Daoy (cell line): ENCODE measurements at regions not wholly inside any gene's neighbourhood (a gene's known extent, or its start where the extent isn't known, plus 50 kb on each side); places are given as distances from the start of the nearest gene placed in this dataset.
"Not testable (repeated sequence)": the region's sequence is repeated elsewhere in the genome, so short reads cannot be mapped to it uniquely, and the experiment has no call there.

Experiments
- DNase-seq: peaks from one replicate; pipeline ENCODE4 v3.0.0-alpha.2; 2015; ENCODE audit warnings: low read depth

DNA sequence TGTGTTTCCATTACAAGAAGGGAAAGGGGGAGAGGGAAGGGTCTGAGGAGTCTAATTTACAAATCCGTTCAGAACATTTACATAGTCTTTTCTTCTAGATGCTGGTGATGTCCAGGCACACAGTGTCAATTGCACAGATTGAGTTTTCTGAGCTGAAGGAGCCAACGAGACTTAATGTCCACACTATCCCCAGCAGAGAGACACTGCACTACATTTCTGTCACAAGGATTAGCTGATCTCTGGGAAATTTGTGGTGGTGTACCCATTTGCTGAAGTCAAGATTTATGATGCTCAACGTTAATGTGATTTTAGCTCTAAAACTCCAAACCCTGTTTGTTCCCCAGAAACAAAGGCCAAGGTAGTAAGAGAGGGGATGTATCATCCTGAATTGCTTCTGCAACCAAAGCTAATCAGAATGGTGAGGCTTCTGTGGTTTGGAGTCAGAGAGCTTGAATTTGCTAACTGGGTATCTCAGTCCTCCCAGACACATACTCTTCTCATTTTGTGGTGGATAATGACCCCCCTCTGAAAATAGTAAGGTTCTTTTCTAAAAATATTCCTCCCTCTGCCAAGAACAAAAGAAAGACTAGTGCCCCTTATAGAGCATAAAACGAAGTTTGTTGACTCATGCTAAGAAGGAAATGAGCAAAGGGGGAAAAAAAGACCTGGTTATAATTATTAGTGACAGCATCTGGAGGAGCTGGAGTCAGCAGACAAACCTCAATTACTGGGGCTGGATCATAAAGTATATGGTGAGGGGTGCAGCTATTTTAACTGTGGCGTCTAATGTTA is 416.9 kb downstream of the PSAT1 start:
- DNase-seq = peak; percentile 62

DNA sequence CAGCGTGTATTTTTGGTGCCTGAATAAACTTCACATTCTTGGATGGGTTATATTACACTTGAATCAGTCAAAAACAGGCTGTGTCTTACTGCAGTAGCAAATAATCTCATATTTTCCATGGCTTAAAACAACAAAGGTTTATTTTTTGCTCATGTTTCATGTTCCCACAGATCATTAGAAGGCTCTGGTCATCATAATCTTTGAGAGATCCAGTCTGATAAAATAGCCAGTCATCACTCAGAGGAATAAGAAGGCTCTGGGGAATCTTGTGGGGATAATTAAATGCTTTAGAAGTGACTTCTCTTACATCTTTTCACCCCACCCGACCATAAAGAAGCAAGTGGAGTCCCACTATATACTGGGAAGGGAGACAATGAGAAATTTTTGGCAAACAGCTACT is 417.7 kb downstream of the PSAT1 start:
- peak; percentile 35 for DNase-seq

DNA sequence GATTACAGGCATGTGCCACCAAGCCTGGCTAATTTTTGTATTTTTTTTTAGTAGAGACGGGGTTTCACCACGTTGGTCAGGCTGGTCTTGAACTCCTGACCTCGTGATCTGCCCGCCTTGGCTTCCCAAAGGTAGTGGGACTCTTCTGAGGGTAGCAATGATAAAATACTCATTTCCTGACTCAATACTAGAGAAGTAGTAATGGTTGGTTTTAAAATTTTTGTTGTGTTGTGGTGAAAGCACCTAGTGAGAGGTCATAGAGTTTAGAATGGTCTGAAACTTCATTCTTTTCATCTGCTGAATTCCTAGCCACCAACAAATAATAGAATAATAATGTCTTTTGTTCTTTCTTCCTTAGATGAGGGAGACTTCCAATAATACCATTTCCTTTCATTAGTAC is 422.1 kb downstream of the PSAT1 start:
- DNase-seq = not testable (repeated sequence)

DNA sequence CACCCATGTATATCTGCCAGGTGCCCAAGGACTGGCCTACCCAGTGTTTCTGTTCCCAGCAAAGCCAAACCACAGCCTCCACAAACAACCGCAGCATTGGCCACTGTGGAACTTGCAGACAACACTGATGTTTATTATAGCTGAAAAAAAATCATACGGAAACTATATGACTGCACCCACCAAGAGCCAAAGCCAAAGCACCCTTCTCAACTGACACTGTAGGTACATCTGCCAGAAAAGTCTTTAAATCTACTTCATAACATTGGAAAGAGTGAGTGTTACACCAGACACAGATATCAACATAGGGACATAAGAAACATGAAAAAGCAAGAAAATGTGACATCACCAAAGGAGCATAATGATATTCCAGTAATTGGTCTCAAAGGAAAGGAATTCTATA is 428.0 kb downstream of the PSAT1 start:
- DNase-seq = no peak

DNA sequence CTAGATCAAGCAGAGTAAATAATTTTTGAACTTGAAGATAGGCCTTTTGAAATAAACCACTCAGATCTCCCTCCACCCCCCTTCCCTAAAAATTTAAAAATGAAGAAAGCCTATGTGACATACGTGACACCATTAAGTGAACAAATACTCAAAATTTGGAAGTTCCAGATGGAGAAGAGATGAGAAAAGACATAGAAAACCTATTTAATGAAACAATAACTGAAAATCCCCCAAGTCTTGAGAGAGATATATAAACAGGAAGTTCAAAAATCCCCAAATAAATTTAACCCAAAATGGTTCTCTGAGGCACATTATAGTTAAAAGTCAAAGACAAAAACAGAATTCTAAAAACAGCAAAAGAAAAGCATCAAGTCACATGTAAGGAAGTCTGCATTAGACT is 428.6 kb downstream of the PSAT1 start:
- DNase-seq = no peak

DNA sequence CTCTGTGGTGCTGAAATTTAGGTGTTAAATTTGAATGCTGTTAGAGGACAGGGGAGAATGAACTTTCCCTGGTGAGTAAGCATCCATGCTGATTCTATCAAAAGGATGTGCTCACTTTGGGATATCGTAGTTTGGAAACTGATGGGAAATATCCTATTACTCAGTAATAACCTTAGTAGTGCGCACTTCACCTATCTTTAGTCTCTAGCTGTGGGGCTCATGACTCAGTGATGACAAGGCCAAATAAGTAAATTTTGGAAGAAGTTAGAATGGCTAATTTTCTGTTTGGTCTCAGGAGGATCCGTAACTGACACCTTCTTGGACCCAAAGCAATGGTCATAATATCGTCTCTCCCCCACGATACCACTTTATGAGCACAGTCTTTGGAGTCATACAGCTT is 448.4 kb downstream of the PSAT1 start:
- peak; percentile 16 for DNase-seq

DNA sequence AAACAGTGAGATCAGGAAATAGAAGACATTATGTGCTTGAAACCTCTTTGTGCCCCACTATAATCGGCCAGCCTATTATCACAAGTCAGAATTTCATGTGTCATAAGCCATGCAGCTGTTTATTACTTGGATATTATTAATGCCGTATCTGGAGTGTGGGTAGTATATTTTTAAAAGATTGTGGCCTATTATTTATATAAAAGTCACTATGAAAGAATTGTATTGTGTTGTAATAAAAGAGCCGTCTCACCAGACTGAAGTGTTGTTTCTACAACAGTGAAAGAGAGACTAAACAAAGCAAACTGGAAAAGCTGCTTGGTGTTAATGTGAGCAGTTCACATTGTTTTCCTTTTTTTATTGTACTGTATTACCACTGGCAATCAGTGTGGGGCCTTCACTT is 449.1 kb downstream of the PSAT1 start:
- DNase-seq = no peak

DNA sequence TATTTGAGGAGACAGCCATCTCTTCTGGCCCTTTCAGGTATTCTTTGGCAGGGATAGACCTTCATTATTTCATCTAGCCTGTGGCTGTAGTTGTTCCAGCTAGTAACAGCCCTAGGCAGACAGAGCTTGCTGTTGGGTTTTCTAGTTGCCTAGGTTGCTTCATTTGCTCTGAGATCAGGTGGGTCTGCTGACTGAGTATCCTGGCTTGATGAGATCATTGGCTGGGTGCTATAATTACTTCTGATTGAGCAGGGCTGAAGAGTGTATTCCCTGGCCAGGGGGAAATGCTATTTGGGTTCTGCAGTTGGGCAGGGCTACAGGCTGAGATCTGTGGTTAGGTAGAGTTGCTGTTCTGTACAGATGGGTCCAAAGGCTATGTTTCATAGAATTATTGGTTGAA is 456.1 kb downstream of the PSAT1 start:
- no peak for DNase-seq

DNA sequence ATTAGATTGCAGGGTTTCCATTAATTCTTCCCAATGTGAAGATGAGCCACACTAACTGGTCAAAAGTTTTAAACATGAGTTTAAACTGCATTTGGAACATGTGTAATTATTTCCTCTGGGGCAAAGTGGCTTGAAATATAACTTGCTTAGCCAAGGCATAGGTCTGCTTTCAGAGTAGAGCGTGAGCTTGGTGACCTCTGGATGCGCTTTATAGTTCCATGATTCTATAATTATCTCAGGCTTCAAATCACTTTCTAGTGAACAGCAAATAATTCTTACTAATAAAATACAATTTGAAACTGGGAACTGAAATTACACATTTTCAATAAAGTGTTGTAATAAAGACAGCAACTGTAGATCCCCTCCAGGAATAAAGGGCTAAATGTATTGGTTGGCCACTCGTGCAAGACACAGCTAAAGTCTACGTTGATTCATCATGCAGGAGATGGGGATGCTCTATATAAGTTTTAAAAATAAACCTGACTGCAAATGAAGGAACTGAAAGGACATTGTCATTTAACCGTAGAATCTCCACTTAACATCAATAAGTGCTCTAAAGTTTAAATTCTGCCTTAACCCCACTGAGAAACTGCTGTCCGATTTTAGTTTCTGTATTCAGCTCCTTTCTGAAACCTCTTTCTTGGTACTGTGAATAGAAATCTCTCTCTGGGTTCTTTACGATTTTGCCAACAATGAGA is 460.0 kb downstream of the PSAT1 start:
- DNase-seq = no peak

DNA sequence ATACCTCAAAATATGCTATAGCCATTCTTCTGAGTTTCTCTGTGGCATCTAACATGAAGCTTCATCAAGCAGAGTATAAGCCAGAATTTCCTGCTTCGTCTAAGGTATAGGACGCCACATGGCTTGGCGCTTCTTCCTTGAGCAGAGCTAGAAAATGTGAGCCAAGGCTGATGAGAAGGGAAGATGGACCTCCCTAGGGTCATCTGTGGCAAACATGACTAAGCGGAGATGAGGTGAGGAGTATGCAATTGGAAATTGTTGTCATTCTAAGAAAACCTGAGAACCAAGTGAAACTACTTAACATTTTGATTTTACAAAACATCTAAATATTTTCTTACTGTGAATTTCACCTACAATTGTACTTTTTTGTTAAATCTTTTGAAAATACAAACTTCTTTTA is 466.5 kb downstream of the PSAT1 start:
- no peak for DNase-seq

DNA sequence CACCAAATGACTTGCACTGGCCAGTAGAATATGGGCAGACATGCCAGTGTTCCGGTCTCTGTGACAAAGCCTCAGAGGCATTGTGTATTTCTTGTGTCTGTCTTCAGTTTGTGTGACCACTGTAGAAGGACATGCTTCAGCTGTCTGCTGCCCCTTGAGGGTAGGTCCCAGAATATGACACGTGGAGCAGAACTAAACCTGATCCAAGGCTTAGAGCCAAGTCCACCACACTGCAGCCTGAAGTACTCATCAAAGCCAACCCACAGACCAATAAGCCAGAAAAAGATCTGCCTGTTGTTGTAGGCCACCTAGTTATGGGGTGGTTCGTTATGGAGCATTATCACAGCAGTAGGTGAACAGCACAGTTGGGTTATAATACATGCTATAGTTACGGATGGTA is 468.9 kb downstream of the PSAT1 start:
- no peak for DNase-seq

DNA sequence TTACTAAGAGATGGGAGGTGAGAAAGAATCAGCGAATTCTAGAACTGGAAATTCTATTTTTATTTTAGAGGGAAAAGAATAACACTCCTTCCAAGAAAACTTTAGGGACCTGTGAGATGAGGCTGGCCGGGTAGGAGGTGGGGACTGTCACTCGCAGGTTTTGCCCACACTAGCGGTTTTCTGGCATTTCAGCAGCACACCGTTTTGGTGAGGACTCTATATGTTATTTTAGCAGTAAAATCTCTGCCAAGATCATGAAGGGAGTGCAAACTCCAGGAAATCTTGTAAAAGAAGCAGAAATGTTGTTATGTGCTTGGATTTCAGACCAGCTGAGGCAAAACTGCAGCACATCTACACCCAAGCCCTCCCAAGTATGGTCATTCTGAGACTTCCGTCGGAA is 470.6 kb downstream of the PSAT1 start:
- DNase-seq = no peak

DNA sequence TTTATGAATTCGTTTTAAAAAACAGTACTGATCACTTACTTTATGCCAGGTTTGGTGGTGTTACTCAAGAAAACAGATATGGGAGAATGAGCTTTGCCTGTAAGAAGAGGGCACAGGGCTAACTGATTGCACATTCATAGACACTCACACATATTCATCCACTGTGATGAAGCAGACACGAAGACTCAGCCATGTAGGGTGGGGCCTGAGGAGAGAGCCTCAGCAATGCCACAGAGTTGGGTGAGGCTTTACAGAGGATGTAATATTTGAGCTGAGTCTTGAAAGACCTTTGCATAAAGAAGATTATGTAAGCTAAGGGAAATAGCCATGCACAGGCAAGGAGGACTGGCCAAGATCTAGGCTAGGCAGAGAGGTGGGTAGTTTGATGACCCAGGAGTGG is 472.8 kb downstream of the PSAT1 start:
- no peak for DNase-seq

DNA sequence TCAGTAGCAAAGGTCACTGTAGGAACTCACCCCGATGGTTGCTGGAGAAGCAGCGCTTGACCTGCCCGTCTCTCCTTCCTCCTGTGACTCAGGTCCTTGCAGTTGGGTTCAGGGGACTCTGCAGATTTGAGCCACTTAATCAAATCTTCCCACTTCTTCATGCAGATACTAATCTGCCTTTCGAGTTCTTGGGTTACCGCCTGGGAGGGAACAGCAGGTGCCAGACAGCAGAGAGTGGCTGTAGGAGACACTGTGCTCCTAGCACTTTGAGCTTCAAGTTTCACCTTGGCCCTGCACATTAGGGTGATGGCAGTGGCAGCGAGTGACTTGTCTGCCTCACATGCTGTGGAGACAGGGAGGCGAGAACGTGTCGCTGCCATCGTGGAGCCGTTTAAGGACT is 478.3 kb downstream of the PSAT1 start:
- no peak for DNase-seq

DNA sequence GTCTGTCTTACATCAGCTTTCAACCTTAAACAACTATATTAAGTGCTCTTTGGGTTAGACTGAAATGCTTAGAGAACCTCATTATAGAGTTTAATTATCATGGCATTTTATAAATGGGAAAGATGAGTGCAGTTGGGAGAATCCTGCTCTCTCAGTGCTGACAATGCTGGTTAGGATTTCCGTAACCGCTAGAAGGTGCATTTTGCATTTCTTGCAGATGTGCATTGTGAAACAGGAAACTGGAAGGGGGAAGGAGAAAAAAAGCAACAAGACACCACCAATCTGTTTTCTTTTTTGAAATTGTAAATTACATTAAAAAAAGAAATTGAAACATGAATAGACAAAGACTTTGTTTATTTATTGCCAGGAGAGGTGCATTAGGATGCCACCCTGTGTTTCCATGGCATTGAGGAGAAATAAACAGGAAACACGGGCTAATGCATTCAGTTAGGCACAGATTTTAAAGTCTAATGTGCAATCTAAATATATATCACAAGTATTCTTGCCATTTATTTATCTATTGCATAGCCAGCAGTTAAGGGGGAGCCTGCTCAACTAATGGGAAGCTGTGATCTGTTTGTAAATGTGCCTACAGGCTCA is 478.9 kb downstream of the PSAT1 start:
- DNase-seq = no peak

DNA sequence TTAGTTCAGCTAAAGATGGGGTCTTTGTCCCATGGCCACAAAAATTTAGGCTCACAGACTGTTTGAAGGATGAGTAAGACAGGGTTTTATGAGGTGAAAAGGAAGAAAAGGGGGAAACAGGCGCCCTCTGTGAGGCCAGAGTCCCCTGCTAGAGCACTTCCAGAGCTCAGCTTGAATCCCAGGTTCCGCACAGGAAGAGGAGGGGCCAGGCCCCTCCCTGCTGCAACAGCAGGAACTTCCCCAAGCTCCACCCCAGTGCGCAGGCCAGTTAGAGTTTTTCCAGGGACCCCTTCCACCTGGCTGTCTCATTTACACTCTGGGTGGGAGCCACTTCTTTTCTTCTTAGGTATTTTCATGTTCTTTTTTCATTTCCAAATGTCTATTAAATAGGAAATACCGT is 480.8 kb downstream of the PSAT1 start:
- DNase-seq = no peak

DNA sequence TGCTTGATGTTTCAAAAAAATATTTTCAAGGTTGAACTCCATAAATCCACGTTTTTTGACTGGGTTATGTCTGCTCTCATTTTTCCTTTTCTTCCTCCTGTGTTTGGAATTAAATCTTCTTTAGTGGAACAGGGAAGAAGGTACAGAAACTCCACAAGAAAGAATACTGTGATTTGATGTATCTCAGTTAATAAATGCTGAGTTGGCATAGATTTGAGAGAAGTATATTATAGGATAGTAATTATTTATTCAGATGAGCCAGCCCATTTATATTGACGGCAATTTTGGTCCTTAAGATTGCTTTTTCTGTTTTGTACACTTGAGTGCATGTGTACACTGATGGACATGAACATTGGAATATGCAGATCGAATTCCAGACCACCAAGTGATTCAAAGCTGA is 481.4 kb downstream of the PSAT1 start:
- no peak for DNase-seq

DNA sequence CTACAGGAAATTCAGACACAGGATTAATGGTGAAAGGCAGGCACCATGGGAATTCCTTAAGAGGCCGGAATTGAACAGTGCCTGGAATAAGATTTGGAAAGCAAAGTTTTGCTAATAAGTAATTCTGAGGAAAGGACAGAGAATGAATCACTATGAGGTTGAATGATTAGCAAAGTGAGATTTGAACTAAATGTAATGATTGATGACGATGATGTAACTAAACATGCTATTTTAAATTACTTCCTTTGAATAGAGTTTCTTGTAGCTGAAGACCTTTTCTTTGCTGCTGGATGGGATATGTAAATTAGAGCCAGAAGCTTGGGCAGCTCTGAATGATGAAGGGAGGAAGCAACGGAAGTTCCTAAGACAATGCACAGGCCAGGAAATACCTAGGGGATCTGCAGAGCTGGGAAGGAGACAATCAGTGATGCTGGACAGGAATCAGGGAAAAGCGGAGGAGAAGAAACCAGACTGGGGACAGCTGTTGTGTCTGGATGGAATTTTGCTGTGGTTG is 482.0 kb downstream of the PSAT1 start:
- DNase-seq = no peak

DNA sequence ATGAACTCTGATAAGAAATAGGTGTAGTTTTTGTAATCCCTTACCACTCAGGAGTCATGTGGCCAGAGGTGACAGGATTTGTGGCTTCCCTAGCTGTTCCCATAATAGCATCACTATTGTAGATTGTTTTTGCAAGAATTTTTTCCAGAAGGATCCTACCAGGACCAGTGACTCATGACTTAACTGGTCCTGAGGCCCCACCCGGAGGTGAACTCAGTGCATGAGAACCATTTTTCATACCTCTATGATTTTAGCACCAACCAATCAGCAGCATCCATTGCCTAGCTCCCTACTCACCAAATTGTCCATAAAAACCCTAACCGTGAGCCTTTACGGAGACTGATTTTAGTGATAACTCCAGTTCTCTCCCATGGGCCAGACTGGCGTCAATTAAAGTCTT is 484.8 kb downstream of the PSAT1 start:
- peak; percentile 7 for DNase-seq

DNA sequence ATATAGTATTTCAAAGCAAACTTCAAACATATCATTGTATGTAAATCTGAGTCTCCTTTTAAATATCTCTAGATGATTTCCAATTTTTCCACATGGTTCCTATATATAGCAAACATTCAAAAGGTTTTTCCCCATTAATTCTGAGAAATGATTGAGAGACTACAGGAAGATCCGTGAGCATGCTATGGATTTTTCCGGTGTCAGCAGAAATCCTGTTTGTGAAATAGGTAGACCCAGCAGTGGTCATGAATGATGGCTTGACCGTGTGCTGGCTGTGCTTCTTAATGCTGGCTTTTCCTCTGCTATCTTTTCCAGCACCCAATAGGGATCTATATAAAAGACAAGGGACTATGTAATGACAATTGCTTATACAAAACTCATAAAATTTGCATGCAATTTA is 485.3 kb downstream of the PSAT1 start:
- DNase-seq = no peak

DNA sequence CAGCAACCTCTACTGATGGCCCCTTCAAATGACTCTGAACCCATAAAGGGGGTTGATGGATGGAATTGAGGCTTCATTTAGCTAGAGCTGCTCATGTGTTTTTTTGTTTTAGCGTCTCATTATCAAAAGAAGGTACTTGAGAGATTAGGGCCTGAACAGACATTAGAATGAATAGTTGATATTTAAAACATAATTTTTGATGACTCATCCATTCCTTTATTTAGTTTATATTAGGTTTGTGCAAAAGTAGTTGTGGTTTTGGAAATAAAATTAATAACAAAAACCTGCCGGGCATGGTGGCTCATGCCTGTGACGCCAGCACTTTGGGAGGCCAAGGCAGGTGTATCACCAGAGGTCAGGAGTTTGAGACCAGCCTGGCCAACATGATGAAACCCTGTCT is 485.9 kb downstream of the PSAT1 start:
- DNase-seq = no peak

DNA sequence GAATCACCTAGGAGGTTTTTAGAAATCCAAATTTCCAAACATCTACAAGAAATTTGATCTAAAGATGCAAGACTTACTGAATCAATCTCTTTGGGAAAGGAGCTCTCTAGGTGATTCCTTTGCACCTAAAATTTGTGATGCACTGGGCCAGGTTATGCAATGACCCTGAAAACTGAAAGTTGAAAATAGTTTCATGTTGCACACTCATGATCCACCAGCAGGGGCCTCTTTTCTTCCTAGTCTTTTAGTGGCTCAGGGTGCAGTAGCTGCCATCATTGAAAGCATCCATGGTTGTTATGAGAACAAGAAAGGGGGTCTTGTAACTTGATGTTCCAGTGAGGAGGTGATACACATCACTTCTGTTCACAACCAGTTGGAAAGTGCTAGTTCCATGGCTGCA is 486.8 kb downstream of the PSAT1 start:
- no peak for DNase-seq

DNA sequence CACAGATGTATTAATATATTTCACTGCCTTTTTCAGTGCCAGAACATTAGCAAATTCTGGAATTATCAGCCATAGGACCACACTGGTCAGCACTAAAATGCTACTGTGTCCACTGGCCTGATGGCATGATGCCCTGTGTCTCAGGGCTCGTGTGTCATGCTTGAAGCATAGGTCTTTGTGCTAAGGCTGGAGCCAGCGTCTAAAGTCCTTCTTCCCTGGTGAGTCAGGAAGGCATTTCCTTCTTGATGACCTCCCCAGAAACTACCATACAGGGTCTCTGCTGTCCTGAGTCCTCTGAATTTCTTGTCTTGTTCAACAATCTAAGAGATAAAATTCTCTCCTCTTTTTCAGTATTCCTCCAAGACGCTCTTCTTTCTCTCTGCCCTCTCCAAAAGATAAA is 489.9 kb downstream of the PSAT1 start:
- peak; percentile 43 for DNase-seq
